Ishikawa (cell line): ENCODE measurements at regions not wholly inside any gene's neighbourhood (a gene's known extent, or its start where the extent isn't known, plus 50 kb on each side); places are given as distances from the start of the nearest gene placed in this dataset.

Experiments
- CREB1 ChIP-seq: IDR thresholded peaks from 2 replicates; pipeline ENCODE4 v1.6.1; 2012; ENCODE audit warnings: low read depth
- EGR1 ChIP-seq: IDR thresholded peaks from 2 replicates; pipeline ENCODE4 v1.6.1; 2012
- MAX ChIP-seq: IDR thresholded peaks from 2 replicates; pipeline ENCODE4 v1.6.1; 2012
- TCF12 ChIP-seq: IDR thresholded peaks from 2 replicates; pipeline ENCODE4 v1.6.1; 2012; ENCODE audit warnings: low read depth
- ZBTB7A ChIP-seq: IDR thresholded peaks from 2 replicates; pipeline ENCODE4 v1.6.1; 2012; ENCODE audit warnings: low read depth

DNA sequence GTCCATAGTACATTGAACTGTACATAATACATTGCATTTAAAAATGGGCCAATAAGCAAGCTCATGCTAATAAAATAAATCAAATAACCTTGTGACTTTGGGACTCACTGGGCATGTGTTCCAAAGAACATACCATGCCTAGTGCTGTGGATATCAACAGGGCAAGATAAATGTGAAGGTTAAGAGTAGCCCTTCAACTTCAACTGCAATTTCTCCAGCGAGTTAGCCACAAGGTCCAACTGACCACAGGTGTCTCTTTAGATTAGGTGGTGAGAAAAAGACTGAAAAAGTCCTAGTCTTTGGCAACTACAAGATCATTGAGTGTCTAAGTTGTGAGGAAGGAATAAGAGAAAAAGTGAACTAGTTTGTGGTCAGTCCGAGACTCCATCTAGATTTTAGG lies 78.3 kb upstream of the ATP11B start:
- TF ChIP-seq TCF12 (no peak), CREB1 (no peak), ZBTB7A (no peak), EGR1 (no peak), MAX (no peak)
